K562 (cell line): ENCODE measurements at regions not wholly inside any gene's neighbourhood (a gene's known extent, or its start where the extent isn't known, plus 50 kb on each side); places are given as distances from the start of the nearest gene placed in this dataset.

Source experiments
- ATAC-seq: fragments of 200-7000 bp; cut with Tn5 transposase; 3 replicates; pipeline ENCODE4 v1.9.1; 2020; ENCODE audit warnings: moderate library complexity
- BruUV-seq: library from RNA; stranded (reverse); fragments of 400-500 nt; replicated peaks from 2 replicates; lab custom pipeline; 2021; lab: Mats Ljungman, UMichigan
- CTCF ChIA-PET: fragments of 300-600 bp; formaldehyde crosslinking; extraction: SDS; loops from one replicate; lab custom pipeline; 2021; ENCODE audit warnings: low intra/inter-chr PET ratio; lab: Yijun Ruan, JAX
- POLR2A ChIA-PET: fragments of 300-600, 350-650 bp; sonication (Branson Sonifier 250); formaldehyde crosslinking; extraction: SDS; loops from one replicate; lab custom pipeline; 2021; ENCODE audit warnings: antibody characterized with exemption, inconsistent platforms; lab: Yijun Ruan, JAX
- DNase-seq, 4 experiments: peaks; one replicate each; pipeline versions ENCODE4 v3.0.0 to v3.0.0-alpha.2; 2011 to 2018; ENCODE audit warnings: low spot score in 3 of 4, mixed read lengths in 3 of 4; ENCODE audit errors: extremely low read depth in 1 of 4
- FAIRE-seq: peaks from 2 replicates; lab custom pipeline; 2011; peaks lifted over from hg19 to GRCh38; lab: Jason Lieb, UNC
- H2AFZ ChIP-seq: 2 replicates; pipeline ENCODE4 v1.6.0; 2011; ENCODE audit warnings: low read depth, low read length, control low read depth, inconsistent platforms
- H3K27ac ChIP-seq: fragments of 200-600 bp; 3 replicates; pipeline ENCODE4 v1.8.0; 2011; ENCODE audit warnings: low read depth, mild to moderate bottlenecking, control low read depth, inconsistent platforms, low read length, moderate library complexity, mixed read lengths; ENCODE audit errors: extremely low read depth
- H3K27me3 ChIP-seq, 2 experiments: fragments of 300-600 bp in 1 of 2; 2 replicates in 1 of 2; 3 replicates in 1 of 2; pipeline versions ENCODE4 v1.6.0 to v1.8.0; 2011; ENCODE audit warnings: inconsistent platforms in 2 of 2, low read length in 2 of 2, mild to moderate bottlenecking in 1 of 2, mixed read lengths in 1 of 2, moderate library complexity in 1 of 2; ENCODE audit not compliant: control insufficient read depth in 2 of 2, insufficient read depth in 2 of 2
- H3K36me3 ChIP-seq: fragments of 300-600 bp; 3 replicates; pipeline ENCODE4 v1.8.0; 2011; ENCODE audit warnings: mild to moderate bottlenecking, low read length, inconsistent platforms; ENCODE audit not compliant: control insufficient read depth, insufficient read depth
- H3K4me1 ChIP-seq, 2 experiments: fragments of 200-600 bp in 1 of 2; replicated peaks in 1 of 2; 2 replicates in 1 of 2; 3 replicates in 1 of 2; pipeline versions ENCODE4 v1.5.1 to v1.8.0; 2011; ENCODE audit warnings: inconsistent platforms in 2 of 2, low read length in 2 of 2, mild to moderate bottlenecking in 1 of 2, mixed read lengths in 1 of 2, moderate library complexity in 1 of 2; ENCODE audit not compliant: control insufficient read depth in 2 of 2, insufficient read depth in 2 of 2
- H3K4me2 ChIP-seq: 2 replicates; pipeline ENCODE4 v1.6.1; 2011; ENCODE audit warnings: low read length, control low read depth, inconsistent platforms, mixed read lengths; ENCODE audit not compliant: insufficient read depth
- H3K4me3 ChIP-seq: fragments of 200-600 bp; sonication (generic), shearing (Covaris generic); 2 replicates; pipeline ENCODE4 v1.5.1; 2016; ENCODE audit warnings: control low read depth, inconsistent platforms
- H3K79me2 ChIP-seq: fragments of 200-600 bp; 3 replicates; pipeline ENCODE4 v1.8.0; 2011; ENCODE audit warnings: low read length, inconsistent platforms; ENCODE audit not compliant: control insufficient read depth, insufficient read depth
- H3K9ac ChIP-seq, 2 experiments: 2 replicates each; pipeline versions ENCODE4 v1.6.0 to v1.6.1; 2011; ENCODE audit warnings: low read depth in 2 of 2, low read length in 2 of 2, control low read depth in 1 of 2, inconsistent platforms in 1 of 2, mild to moderate bottlenecking in 1 of 2, mixed read lengths in 1 of 2; ENCODE audit not compliant: insufficient read depth in 1 of 2
- H3K9me1 ChIP-seq: one replicate; pipeline ENCODE4 v1.6.0; 2011; ENCODE audit warnings: inconsistent platforms, mild to moderate bottlenecking, low read length, moderate library complexity; ENCODE audit not compliant: control insufficient read depth, insufficient read depth
- H3K9me3 ChIP-seq: replicated peaks from 2 replicates; pipeline ENCODE4 v1.5.1; 2011; ENCODE audit warnings: low read depth, low read length, inconsistent platforms; ENCODE audit not compliant: control insufficient read depth, insufficient read depth
- H4K20me1 ChIP-seq: replicated peaks from 2 replicates; pipeline ENCODE4 v1.6.1; 2011; ENCODE audit warnings: low read length, inconsistent platforms, mixed read lengths; ENCODE audit not compliant: control insufficient read depth, insufficient read depth
- CBFB ChIP-seq: sonication (generic); formaldehyde crosslinking; IDR thresholded peaks from 2 replicates; pipeline ENCODE4 v1.4.0; 2020; ENCODE audit warnings: mild to moderate bottlenecking, missing genetic modification reagents
- CBX5 ChIP-seq: IDR thresholded peaks from 2 replicates; pipeline ENCODE4 v1.6.1; 2014; ENCODE audit warnings: low read depth, borderline replicate concordance
- CEBPG ChIP-seq, 3 experiments: fragments of 200-800 bp in 1 of 3; sonication (Bioruptor generic) in 1 of 3; sonication (generic) in 1 of 3; formaldehyde crosslinking in 1 of 3; IDR thresholded peaks in 2 of 3; conservative IDR thresholded peaks in 1 of 3; 2 replicates each; pipeline versions ENCODE4 v1.6.1 to v1.8.0; 2016 to 2022; ENCODE audit warnings: missing compliant biosample characterization in 2 of 3, missing genetic modification characterization in 2 of 3, mild to moderate bottlenecking in 1 of 3, missing genetic modification reagents in 1 of 3
- CTCF ChIP-seq, 3 experiments: IDR thresholded peaks in 2 of 3; conservative IDR thresholded peaks in 1 of 3; 2 replicates each; pipeline ENCODE4 v1.5.1; 2011 to 2012; ENCODE audit warnings: low read length in 3 of 3, mild to moderate bottlenecking in 3 of 3, control low read depth in 2 of 3, improper control_type of control experiment in 1 of 3, inconsistent platforms in 1 of 3, low read depth in 1 of 3, mixed read lengths in 1 of 3, moderate library complexity in 1 of 3; ENCODE audit not compliant: insufficient read depth in 2 of 3
- ETV5 ChIP-seq: sonication (generic); formaldehyde crosslinking; IDR thresholded peaks from 2 replicates; pipeline ENCODE4 v1.4.0; 2020; ENCODE audit warnings: low read depth, mild to moderate bottlenecking, missing genetic modification reagents
- HMBOX1 ChIP-seq: sonication (generic); IDR thresholded peaks from 2 replicates; pipeline ENCODE4 v1.6.1; 2016
- KDM1A ChIP-seq, 2 experiments: fragments of 450-650 bp; IDR thresholded peaks; 2 replicates each; pipeline ENCODE4 v1.6.1; 2016; ENCODE audit warnings: mild to moderate bottlenecking in 2 of 2
- MAFG ChIP-seq: fragments of 450-650 bp; conservative IDR thresholded peaks from 2 replicates; pipeline ENCODE4 v1.6.1; 2016; ENCODE audit warnings: missing genetic modification characterization, missing compliant biosample characterization
- PHB ChIP-seq: fragments of 250-450 bp; sonication (Bioruptor Pico); IDR thresholded peaks from 2 replicates; pipeline ENCODE4 v1.5.0; 2021
- XRCC4 ChIP-seq: IDR thresholded peaks from one replicate; pipeline ENCODE4 v1.6.1; 2011; ENCODE audit not compliant: insufficient read depth, insufficient read length; ENCODE audit errors: extremely low read depth
- ZBTB43 ChIP-seq: sonication (generic); formaldehyde crosslinking; IDR thresholded peaks from 2 replicates; pipeline ENCODE4 v1.8.0; 2023; ENCODE audit warnings: mild to moderate bottlenecking, missing genetic modification reagents
- ZFPM2 ChIP-seq: fragments of 250-450 bp; sonication (Bioruptor Pico); IDR thresholded peaks from 2 replicates; pipeline ENCODE4 v1.5.1; 2022; ENCODE audit warnings: mild to moderate bottlenecking
- ZFX ChIP-seq: sonication (generic); formaldehyde crosslinking; IDR thresholded peaks from 2 replicates; pipeline ENCODE4 v1.8.0; 2022; ENCODE audit warnings: mild to moderate bottlenecking, missing genetic modification reagents, moderate library complexity
- ZNF12 ChIP-seq: sonication (generic); formaldehyde crosslinking; IDR thresholded peaks from 2 replicates; pipeline ENCODE4 v1.4.0; 2020; ENCODE audit warnings: mild to moderate bottlenecking, missing genetic modification reagents
- ZNF316 ChIP-seq: fragments of 450-650 bp; IDR thresholded peaks from 2 replicates; pipeline ENCODE4 v1.6.1; 2016
- ZNF699 ChIP-seq: fragments of 250-450 bp; sonication (Bioruptor Pico); IDR thresholded peaks from 2 replicates; pipeline ENCODE4 v1.8.0; 2021; ENCODE audit warnings: mild to moderate bottlenecking, moderate library complexity; ENCODE audit not compliant: insufficient replicate concordance
- WGBS: fragments of 100-300 bp; shearing (Covaris generic); methylation state at CpG from one replicate; pipeline ENCODE4 v1.1.6; 2016; ENCODE audit warnings: low coverage, mixed read lengths; ENCODE audit not compliant: insufficient coverage; ENCODE audit errors: missing lambda C conversion rate; 5-methylcytosine and 5-hydroxymethylcytosine counted together
- in situ Hi-C: fragments of 300-500 bp; cut with MboI; formaldehyde crosslinking; loops from 4 replicates; pipeline ENCODE4 v1.15.0; 2018; ENCODE audit warnings: inconsistent platforms, mixed read lengths
- intact Hi-C: fragments of 100-400 bp; cut with micrococcal nuclease; formaldehyde crosslinking; loops from 2 replicates; pipeline ENCODE4 v1.14.2; 2022

GRCh38 chr3:147113293-147114044, 292.9 kb downstream of the ZIC4 start (continued):
- no peak for TF ChIP-seq CTCF (IDR thresholded peaks at IDR 0.05 in 2 of 3, conservative IDR thresholded peaks at IDR 0.05 in 1 of 3; ENCODE audit: insufficient read depth in 2 of 3, low read depth in 1 of 3, low read length in 3 of 3)
- TF ChIP-seq CBX5, result no peak
- no peak for TF ChIP-seq ZBTB43 (CRISPR knock-in tag)

- no peak overlapping the region for H3K4me3 ChIP-seq
- H3K9me1 ChIP-seq, result no peaks in the 10 kb centered on the region
- H3K36me3 ChIP-seq, result no peaks in the 10 kb centered on the region
- BruUV-seq, result no TSS peak
- H3K9me3 ChIP-seq, result no peaks in the 10 kb centered on the region; the same call in 1 of the 2 replicates
- no peak overlapping the region for H3K4me2 ChIP-seq
- no peak overlapping the region for H2AFZ ChIP-seq
- CTCF ChIA-PET, result no interaction called here
- intact Hi-C loops, result no loop called here
- in situ Hi-C loops, result no loop called here
- H4K20me1 ChIP-seq, result no peaks in the 10 kb centered on the region
- H3K9ac ChIP-seq, result no peak overlapping the region
- POLR2A ChIA-PET, result no interaction called here
- no peaks in the 10 kb centered on the region for H3K79me2 ChIP-seq
- no peak for ATAC-seq
- H3K27ac ChIP-seq, result no peak overlapping the region
- DNase-seq, result no peak
- no peak for TF ChIP-seq ZFX (CRISPR knock-in tag)
- TF ChIP-seq ZFPM2 (CRISPR knock-in tag), result no peak
- no peak for TF ChIP-seq HMBOX1
- no peak for TF ChIP-seq PHB (CRISPR knock-in tag)
- TF ChIP-seq CEBPG (CRISPR knock-in tag; IDR thresholded peaks at IDR 0.05), result no peak
- no peak for TF ChIP-seq CEBPG (tag; conservative IDR thresholded peaks at IDR 0.05 in 1 of 2, IDR thresholded peaks at IDR 0.05 in 1 of 2)
- TF ChIP-seq XRCC4, result no peak
- no peak for TF ChIP-seq CBFB (CRISPR knock-in tag)
- no peak for TF ChIP-seq ETV5
- no peak for TF ChIP-seq ZNF316
- no peak for TF ChIP-seq ZNF699 (CRISPR knock-in tag)
- TF ChIP-seq ZNF12 (CRISPR knock-in tag), result no peak
- TF ChIP-seq MAFG, result no peak
- TF ChIP-seq KDM1A (IDR thresholded peaks at IDR 0.05), result no peak
- H3K27me3 ChIP-seq, result no peaks in the 10 kb centered on the region
- H3K4me1 ChIP-seq, result no peaks in the 10 kb centered on the region
- WGBS, result 0% methylated on average over 3 of the region's 3 CpGs
- FAIRE-seq, result no peak
Observed at GRCh38 chr3:147099076-147099475, 307.3 kb downstream of the ZIC4 start.
